Neuronal stem cell (in vitro differentiated cells): ENCODE measurements at regions not wholly inside any gene's neighbourhood (a gene's known extent, or its start where the extent isn't known, plus 50 kb on each side); places are given as distances from the start of the nearest gene placed in this dataset.

Experiments used
- DNase-seq: peaks from one replicate; pipeline ENCODE4 v3.0.0-alpha.2; 2013; ENCODE audit warnings: low spot score
- H2AFZ ChIP-seq: one replicate; pipeline ENCODE4 v1.6.1; 2013; ENCODE audit warnings: mild to moderate bottlenecking, low read length, inconsistent platforms
- H2AK5ac ChIP-seq: 2 replicates; pipeline ENCODE4 v1.6.1; 2013; ENCODE audit warnings: low read depth, mild to moderate bottlenecking, inconsistent platforms, low read length, moderate library complexity, mixed read lengths
- H2BK120ac ChIP-seq: 2 replicates; pipeline ENCODE4 v1.6.1; 2013; ENCODE audit warnings: low read depth, mild to moderate bottlenecking, inconsistent platforms, low read length, moderate library complexity, mixed read lengths
- H2BK12ac ChIP-seq: one replicate; pipeline ENCODE4 v1.6.1; 2013; ENCODE audit warnings: low read length, inconsistent platforms
- H2BK15ac ChIP-seq: 2 replicates; pipeline ENCODE4 v1.6.1; 2013; ENCODE audit warnings: mild to moderate bottlenecking, low read length, inconsistent platforms, mixed read lengths
- H2BK5ac ChIP-seq: one replicate; pipeline ENCODE4 v1.6.1; 2013; ENCODE audit warnings: inconsistent platforms, mild to moderate bottlenecking, low read length, moderate library complexity
- H3K14ac ChIP-seq: one replicate; pipeline ENCODE4 v1.6.1; 2013; ENCODE audit warnings: low read length, inconsistent platforms
- H3K18ac ChIP-seq: 2 replicates; pipeline ENCODE4 v1.6.1; 2013; ENCODE audit warnings: low read length, inconsistent platforms
- H3K23ac ChIP-seq: 2 replicates; pipeline ENCODE4 v1.6.1; 2013; ENCODE audit warnings: low read depth, mild to moderate bottlenecking, mixed read lengths, low read length, inconsistent platforms; ENCODE audit not compliant: poor library complexity
- H3K27ac ChIP-seq: replicated peaks from 3 replicates; pipeline ENCODE4 v1.5.1; 2013; ENCODE audit warnings: low read length, inconsistent platforms
- H3K27me3 ChIP-seq, 3 experiments: 2 replicates each; pipeline ENCODE4 v1.6.1; 2013; ENCODE audit warnings: low read length in 3 of 3, mild to moderate bottlenecking in 2 of 3, inconsistent platforms in 1 of 3, low read depth in 1 of 3, mixed read lengths in 1 of 3, moderate library complexity in 1 of 3; ENCODE audit not compliant: control insufficient read depth in 3 of 3, insufficient read depth in 3 of 3
- H3K36me3 ChIP-seq, 2 donors: replicated peaks in 1 of 2; 2 replicates each; pipeline ENCODE4 v1.6.1; 2013; ENCODE audit warnings: low read length in 2 of 2; ENCODE audit not compliant: control insufficient read depth in 2 of 2, insufficient read depth in 2 of 2
- H3K4ac ChIP-seq: 2 replicates; pipeline ENCODE4 v1.6.1; 2013; ENCODE audit warnings: inconsistent platforms, mild to moderate bottlenecking, low read length, moderate library complexity
- H3K4me1 ChIP-seq, 2 donors: 1 replicate in 1 of 2; 2 replicates in 1 of 2; pipeline ENCODE4 v1.6.1; 2013; ENCODE audit warnings: low read length in 2 of 2, low read depth in 1 of 2; ENCODE audit not compliant: control insufficient read depth in 2 of 2, insufficient read depth in 1 of 2
- H3K4me2 ChIP-seq: one replicate; pipeline ENCODE4 v1.6.1; 2013; ENCODE audit warnings: mild to moderate bottlenecking, low read length, inconsistent platforms; ENCODE audit not compliant: insufficient read depth, poor library complexity, severe bottlenecking
- H3K4me3 ChIP-seq, 2 donors: 2 replicates each; pipeline ENCODE4 v1.5.1; 2013; ENCODE audit warnings: low read length in 2 of 2, mild to moderate bottlenecking in 2 of 2, inconsistent platforms in 1 of 2, moderate library complexity in 1 of 2
- H3K79me1 ChIP-seq: one replicate; pipeline ENCODE4 v1.6.1; 2013; ENCODE audit warnings: low read depth, mild to moderate bottlenecking, inconsistent platforms, low read length, moderate library complexity
- H3K9ac ChIP-seq: one replicate; pipeline ENCODE4 v1.6.1; 2013; ENCODE audit warnings: mild to moderate bottlenecking, low read depth, low read length, inconsistent platforms; ENCODE audit not compliant: poor library complexity
- H3K9me3 ChIP-seq, 2 donors: replicated peaks in 1 of 2; 2 replicates each; pipeline versions ENCODE3 to v1.6.1; 2013; ENCODE audit warnings: low read length in 2 of 2, mild to moderate bottlenecking in 2 of 2, inconsistent platforms in 1 of 2, low read depth in 1 of 2, mixed read lengths in 1 of 2, moderate library complexity in 1 of 2; ENCODE audit not compliant: control insufficient read depth in 2 of 2, insufficient read depth in 1 of 2
- H4K8ac ChIP-seq: one replicate; pipeline ENCODE4 v1.6.1; 2013; ENCODE audit warnings: low read depth, mild to moderate bottlenecking, inconsistent platforms, low read length, moderate library complexity
- H4K91ac ChIP-seq: one replicate; pipeline ENCODE4 v1.6.1; 2013; ENCODE audit warnings: low read length, low read depth, mild to moderate bottlenecking, inconsistent platforms; ENCODE audit not compliant: poor library complexity
- WGBS, 2 donors: extraction: QIAGEN DNeasy Blood & Tissue Kit; methylation state at CpG; one replicate each; pipeline ENCODE4 v1.1.7; 2013; ENCODE audit warnings: missing lambda C conversion rate in 2 of 2, mixed read lengths in 1 of 2; ENCODE audit not compliant: insufficient read length in 2 of 2, insufficient replicate concordance in 1 of 2; ENCODE audit errors: extremely low coverage in 2 of 2; 5-methylcytosine and 5-hydroxymethylcytosine counted together

GRCh38 chr2:15745907-15746702, 154.4 kb downstream of the DDX1 start:
- H3K4ac ChIP-seq = no peak overlapping the region
- no peak overlapping the region for H4K8ac ChIP-seq
- peaks cover 3 to 16% of the 10 kb centered on the region in 2 donors for H3K4me1 ChIP-seq
- H3K14ac ChIP-seq = no peak overlapping the region
- peaks cover 0 to 4% (median 0%) of the 10 kb centered on the region in 3 experiments for H3K27me3 ChIP-seq
- H3K79me1 ChIP-seq = no peaks in the 10 kb centered on the region
- H3K18ac ChIP-seq = peak overlapping the region; percentile 22
- no peak overlapping the region for H2BK5ac ChIP-seq
- no peaks in the 10 kb centered on the region for H3K36me3 ChIP-seq
- H3K9me3 ChIP-seq = peaks cover 0 to 5% of the 10 kb centered on the region in 2 donors
- no peak for DNase-seq
- no peak overlapping the region for H2AK5ac ChIP-seq
- no peak overlapping the region for H3K9ac ChIP-seq
- H3K4me3 ChIP-seq = no peak overlapping the region
- no peak overlapping the region for H2BK120ac ChIP-seq
- H2BK12ac ChIP-seq = peak overlapping the region; percentile 67
- H3K23ac ChIP-seq = no peak overlapping the region
- peak overlapping the region; percentile 0 for H2BK15ac ChIP-seq
- no peak overlapping the region for H3K27ac ChIP-seq
- H4K91ac ChIP-seq = no peak overlapping the region
- no peak overlapping the region for H3K4me2 ChIP-seq
- H2AFZ ChIP-seq = no peak overlapping the region
- no CpG with 5 or more reads among the region's 6 CpGs for WGBS, 2 donors

- Histone ChIP-seq H2AK5ac (peak overlapping the region; percentile 49), H2BK120ac (peak overlapping the region; percentile 88), H3K79me1 (no peaks in the 10 kb centered on the region), H3K4me3 (no peak overlapping the region), H2BK5ac (peak overlapping the region; percentile 2), H2BK12ac (peak overlapping the region; percentile 91), H3K18ac (peak overlapping the region; percentile 95), H3K9me3 (no peaks in the 10 kb centered on the region), H4K91ac (peak overlapping the region; percentile 81), H4K8ac (no peak overlapping the region), H3K9ac (no peak overlapping the region), H3K36me3 (no peaks in the 10 kb centered on the region), H3K14ac (no peak overlapping the region), H3K27ac (peak overlapping the region; percentile 92), H3K4me1 (peaks cover 3 to 16% of the 10 kb centered on the region in 2 donors), H3K23ac (no peak overlapping the region), H3K4me2 (no peak overlapping the region), H3K27me3 (peaks cover 0 to 4% (median 0%) of the 10 kb centered on the region in 3 experiments), H2AFZ (peak overlapping the region; percentile 66), H2BK15ac (no peak overlapping the region), H3K4ac (peak overlapping the region; percentile 87)
- no peak for DNase-seq
- no CpG with 5 or more reads among the region's 6 CpGs for WGBS, 2 donors
Observed at GRCh38 chr2:15746703-15747550, 155.3 kb downstream of the DDX1 start.

- no peak overlapping the region for H3K23ac ChIP-seq
- H4K8ac ChIP-seq = peak overlapping the region; percentile 67
- peak; percentile 80 for DNase-seq
- peaks cover 0 to 4% (median 0%) of the 10 kb centered on the region in 3 experiments for H3K27me3 ChIP-seq
- peak overlapping the region; percentile 26 for H2AK5ac ChIP-seq
- H2BK12ac ChIP-seq = no peak overlapping the region
- no peaks in the 10 kb centered on the region for H3K9me3 ChIP-seq
- H2BK120ac ChIP-seq = peak overlapping the region; percentile 51
- WGBS, 2 donors = no CpG with 5 or more reads among the region's 16 CpGs
- H4K91ac ChIP-seq = peak overlapping the region; percentile 6
- H3K4me1 ChIP-seq = peaks cover 3 to 16% of the 10 kb centered on the region in 2 donors
- no peak overlapping the region for H3K4ac ChIP-seq
- H3K79me1 ChIP-seq = no peaks in the 10 kb centered on the region
- no peak overlapping the region for H3K14ac ChIP-seq
- H2AFZ ChIP-seq = peak overlapping the region; percentile 66
- peak overlapping the region; percentile 32 for H3K4me2 ChIP-seq
- H3K18ac ChIP-seq = peak overlapping the region; percentile 93
- peak overlapping the region; percentile 2 for H2BK5ac ChIP-seq
- H2BK15ac ChIP-seq = peak overlapping the region; percentile 52
- H3K4me3 ChIP-seq = no peak overlapping the region
- no peaks in the 10 kb centered on the region for H3K36me3 ChIP-seq
- H3K9ac ChIP-seq = no peak overlapping the region
- H3K27ac ChIP-seq = peak overlapping the region; percentile 92
Observed at GRCh38 chr2:15747603-15748471, 156.2 kb downstream of the DDX1 start.
